ENCODE measurements at regions not wholly inside any gene's neighbourhood (a gene's known extent, or its start where the extent isn't known, plus 50 kb on each side); places are given as distances from the start of the nearest gene placed in this dataset.

DNA sequence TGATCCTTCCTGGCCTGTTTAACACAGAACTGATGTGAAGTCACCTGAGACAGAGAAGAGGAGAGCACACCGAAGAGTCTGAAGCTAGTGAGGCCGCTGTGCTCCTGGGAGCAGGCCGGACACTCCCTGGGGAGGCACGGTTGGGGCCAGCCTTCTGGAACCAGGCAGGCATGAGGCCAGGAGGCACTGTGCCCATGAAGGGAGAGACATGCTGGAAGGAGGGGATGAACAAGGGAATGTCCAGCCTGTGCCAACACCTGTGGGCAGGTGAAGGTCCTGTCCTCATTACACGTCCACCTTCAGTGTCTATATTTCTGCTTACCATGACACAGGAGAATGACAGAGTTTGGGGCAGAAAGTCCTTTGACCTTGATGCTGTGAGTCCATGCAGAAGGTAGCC is 183.8 kb upstream of the S1PR3 start:
- Histone ChIP-seq H3K9me2 (replicated peaks; ENCODE audit: insufficient read depth, low read length) (no peaks in the 10 kb centered on the region), H3K4me1 (ENCODE audit: low read length) (no peaks in the 10 kb centered on the region), H3K79me2 (ENCODE audit: low read length) (no peaks in the 10 kb centered on the region), H3F3A (ENCODE audit: insufficient read depth, low read length) (no peaks in the 10 kb centered on the region), H3K36me3 (replicated peaks; ENCODE audit: insufficient read depth, low read length) (no peaks in the 10 kb centered on the region), H3K9me3 (replicated peaks; ENCODE audit: insufficient read depth, low read length) (no peaks in the 10 kb centered on the region), H3K9ac (ENCODE audit: low read length) (no peak overlapping the region), H2AFZ (ENCODE audit: low read length) (no peak overlapping the region), H4K20me1 (ENCODE audit: insufficient read depth, low read length) (no peaks in the 10 kb centered on the region), H3K4me2 (ENCODE audit: low read depth, low read length) (no peak overlapping the region), H3K4me3 (ENCODE audit: low read length) (no peak overlapping the region), H3K27ac (ENCODE audit: low read length) (no peak overlapping the region), H3K27me3 (replicated peaks; ENCODE audit: insufficient read depth, low read length) (no peaks in the 10 kb centered on the region)
- DNase-seq, result no peak
- TF ChIP-seq EZH2 (optimal IDR thresholded peaks at IDR 0.05; ENCODE audit: low read depth, low read length), result no peak
- TF ChIP-seq, protein P1, sequence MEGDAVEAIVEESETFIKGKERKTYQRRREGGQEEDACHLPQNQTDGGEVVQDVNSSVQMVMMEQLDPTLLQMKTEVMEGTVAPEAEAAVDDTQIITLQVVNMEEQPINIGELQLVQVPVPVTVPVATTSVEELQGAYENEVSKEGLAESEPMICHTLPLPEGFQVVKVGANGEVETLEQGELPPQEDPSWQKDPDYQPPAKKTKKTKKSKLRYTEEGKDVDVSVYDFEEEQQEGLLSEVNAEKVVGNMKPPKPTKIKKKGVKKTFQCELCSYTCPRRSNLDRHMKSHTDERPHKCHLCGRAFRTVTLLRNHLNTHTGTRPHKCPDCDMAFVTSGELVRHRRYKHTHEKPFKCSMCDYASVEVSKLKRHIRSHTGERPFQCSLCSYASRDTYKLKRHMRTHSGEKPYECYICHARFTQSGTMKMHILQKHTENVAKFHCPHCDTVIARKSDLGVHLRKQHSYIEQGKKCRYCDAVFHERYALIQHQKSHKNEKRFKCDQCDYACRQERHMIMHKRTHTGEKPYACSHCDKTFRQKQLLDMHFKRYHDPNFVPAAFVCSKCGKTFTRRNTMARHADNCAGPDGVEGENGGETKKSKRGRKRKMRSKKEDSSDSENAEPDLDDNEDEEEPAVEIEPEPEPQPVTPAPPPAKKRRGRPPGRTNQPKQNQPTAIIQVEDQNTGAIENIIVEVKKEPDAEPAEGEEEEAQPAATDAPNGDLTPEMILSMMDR (IDR thresholded peaks at IDR 0.05; ENCODE audit: low read length), result no peak
- TF ChIP-seq EZH2phosphoT487 (IDR thresholded peaks at IDR 0.05; ENCODE audit: low read length), result no peak

DNA sequence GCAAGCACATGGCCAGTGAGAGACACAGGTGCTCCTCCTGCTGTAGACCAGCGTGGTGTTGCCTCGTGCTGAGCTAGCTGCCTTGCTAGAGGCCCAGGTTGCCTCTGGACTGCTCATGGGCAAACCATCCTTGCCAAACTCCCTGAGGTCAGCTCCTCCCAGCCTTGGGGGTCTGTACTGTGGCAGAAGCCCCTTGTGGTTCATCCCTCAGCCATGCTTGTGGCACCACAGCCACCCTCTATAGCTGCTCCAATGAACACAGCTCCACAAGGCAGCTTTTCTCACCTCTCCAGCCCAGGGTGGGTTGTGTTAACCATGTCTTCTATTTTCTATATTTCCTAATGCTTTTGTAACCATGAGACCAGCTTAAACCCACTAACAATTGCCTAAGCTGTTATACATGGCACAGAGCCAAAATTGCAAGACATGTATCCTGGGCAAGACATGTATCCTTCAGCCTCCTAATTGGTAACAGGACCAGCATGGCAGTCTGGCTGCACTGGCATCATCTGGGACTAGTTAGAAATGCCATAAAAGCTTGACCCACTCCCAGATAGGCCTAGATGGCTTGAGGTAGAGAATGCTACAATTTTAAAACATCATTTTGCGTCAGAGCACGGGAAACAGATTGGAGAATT is 183.1 kb upstream of the S1PR3 start:
- Histone ChIP-seq H4K20me1 (ENCODE audit: insufficient read depth, low read length) (no peaks in the 10 kb centered on the region), H3K9me2 (replicated peaks; ENCODE audit: insufficient read depth, low read length) (no peaks in the 10 kb centered on the region), H3K27me3 (replicated peaks; ENCODE audit: insufficient read depth, low read length) (no peaks in the 10 kb centered on the region), H3K36me3 (replicated peaks; ENCODE audit: insufficient read depth, low read length) (no peaks in the 10 kb centered on the region), H3K9me3 (replicated peaks; ENCODE audit: insufficient read depth, low read length) (no peaks in the 10 kb centered on the region), H3K4me1 (ENCODE audit: low read length) (no peaks in the 10 kb centered on the region), H2AFZ (ENCODE audit: low read length) (no peak overlapping the region), H3K27ac (ENCODE audit: low read length) (no peak overlapping the region), H3K4me2 (ENCODE audit: low read depth, low read length) (no peak overlapping the region), H3K9ac (ENCODE audit: low read length) (no peak overlapping the region), H3F3A (ENCODE audit: insufficient read depth, low read length) (no peaks in the 10 kb centered on the region), H3K79me2 (ENCODE audit: low read length) (no peaks in the 10 kb centered on the region), H3K4me3 (ENCODE audit: low read length) (no peak overlapping the region)
- DNase-seq, result no peak
- TF ChIP-seq EZH2phosphoT487 (IDR thresholded peaks at IDR 0.05; ENCODE audit: low read length), result no peak
- no peak for TF ChIP-seq EZH2 (optimal IDR thresholded peaks at IDR 0.05; ENCODE audit: low read depth, low read length)
- TF ChIP-seq, protein P1 (IDR thresholded peaks at IDR 0.05; ENCODE audit: low read length), result no peak

- no peak overlapping the region for H3K4me3 ChIP-seq (ENCODE audit: low read length)
- H3F3A ChIP-seq (ENCODE audit: insufficient read depth, low read length), result no peaks in the 10 kb centered on the region
- H3K27me3 ChIP-seq (replicated peaks; ENCODE audit: insufficient read depth, low read length), result no peaks in the 10 kb centered on the region
- H3K4me2 ChIP-seq (ENCODE audit: low read depth, low read length), result no peak overlapping the region
- no peaks in the 10 kb centered on the region for H3K4me1 ChIP-seq (ENCODE audit: low read length)
- no peak overlapping the region for H2AFZ ChIP-seq (ENCODE audit: low read length)
- TF ChIP-seq EZH2phosphoT487 (IDR thresholded peaks at IDR 0.05; ENCODE audit: low read length) (no peak), EZH2 (optimal IDR thresholded peaks at IDR 0.05; ENCODE audit: low read depth, low read length) (no peak)
- TF ChIP-seq, protein P1 (IDR thresholded peaks at IDR 0.05; ENCODE audit: low read length), result no peak
- H3K9me3 ChIP-seq (replicated peaks; ENCODE audit: insufficient read depth, low read length), result no peaks in the 10 kb centered on the region
- H3K9ac ChIP-seq (ENCODE audit: low read length), result no peak overlapping the region
- no peaks in the 10 kb centered on the region for H3K9me2 ChIP-seq (replicated peaks; ENCODE audit: insufficient read depth, low read length)
- no peak for DNase-seq
- H3K36me3 ChIP-seq (replicated peaks; ENCODE audit: insufficient read depth, low read length), result no peaks in the 10 kb centered on the region
- no peaks in the 10 kb centered on the region for H4K20me1 ChIP-seq (ENCODE audit: insufficient read depth, low read length)
- H3K27ac ChIP-seq (ENCODE audit: low read length), result no peak overlapping the region
- no peaks in the 10 kb centered on the region for H3K79me2 ChIP-seq (ENCODE audit: low read length)
Measured at GRCh38 chr9:88808761-88809354, 182.4 kb upstream of the S1PR3 start.
